ENCODE measurements at regions not wholly inside any gene's neighbourhood (a gene's known extent, or its start where the extent isn't known, plus 50 kb on each side); places are given as distances from the start of the nearest gene placed in this dataset.

GRCh38 chr5:163832155-163832554 is 326.7 kb downstream of the MAT2B start:
- no peaks in the 10 kb centered on the region for H3K27me3 ChIP-seq
- no peak for DNase-seq
- H3K9me3 ChIP-seq, result no peaks in the 10 kb centered on the region
- no peaks in the 10 kb centered on the region for H3K4me1 ChIP-seq
- H3K36me3 ChIP-seq, result no peaks in the 10 kb centered on the region
- no peak overlapping the region for H3K4me3 ChIP-seq (ENCODE audit: low read depth, low read length)
- no peak for TF ChIP-seq CTCF (IDR thresholded peaks at IDR 0.05; ENCODE audit: low read depth, low read length)

- no peak for DNase-seq
- no peaks in the 10 kb centered on the region for H3K4me1 ChIP-seq
These were observed 333.3 kb downstream of the MAT2B start for GRCh38 chr5:163838738-163839137.

GRCh38 chr5:163846512-163846911 is 341.1 kb downstream of the MAT2B start:
- DNase-seq, result no peak
- no peak for TF ChIP-seq CTCF (IDR thresholded peaks at IDR 0.05; ENCODE audit: low read depth, low read length)
- Histone ChIP-seq H3K4me3 (ENCODE audit: low read depth, low read length) (no peak overlapping the region), H3K36me3 (no peaks in the 10 kb centered on the region), H3K4me1 (no peaks in the 10 kb centered on the region), H3K27me3 (no peaks in the 10 kb centered on the region), H3K9me3 (no peaks in the 10 kb centered on the region)

More at GRCh38 chr5:163838738-163839137, 333.3 kb downstream of the MAT2B start:
- no peaks in the 10 kb centered on the region for H3K27me3 ChIP-seq
- H3K36me3 ChIP-seq, result no peaks in the 10 kb centered on the region
- no peak for TF ChIP-seq CTCF (IDR thresholded peaks at IDR 0.05; ENCODE audit: low read depth, low read length)
- no peak overlapping the region for H3K4me3 ChIP-seq (ENCODE audit: low read depth, low read length)
- no peaks in the 10 kb centered on the region for H3K9me3 ChIP-seq

- Histone ChIP-seq H3K4me1 (no peaks in the 10 kb centered on the region), H3K27me3 (no peaks in the 10 kb centered on the region), H3K9me3 (no peaks in the 10 kb centered on the region), H3K36me3 (no peaks in the 10 kb centered on the region), H3K4me3 (ENCODE audit: low read depth, low read length) (no peak overlapping the region)
- no peak for DNase-seq
- TF ChIP-seq CTCF (IDR thresholded peaks at IDR 0.05; ENCODE audit: low read depth, low read length), result no peak
These were observed 350.3 kb downstream of the MAT2B start for GRCh38 chr5:163855754-163856153.

GRCh38 chr5:163861670-163862069 is 356.3 kb downstream of the MAT2B start:
- Histone ChIP-seq H3K4me1 (no peaks in the 10 kb centered on the region), H3K27me3 (no peaks in the 10 kb centered on the region), H3K36me3 (no peaks in the 10 kb centered on the region), H3K4me3 (ENCODE audit: low read depth, low read length) (no peak overlapping the region), H3K9me3 (no peaks in the 10 kb centered on the region)
- no peak for DNase-seq
- TF ChIP-seq CTCF (IDR thresholded peaks at IDR 0.05; ENCODE audit: low read depth, low read length), result no peak

- TF ChIP-seq CTCF (IDR thresholded peaks at IDR 0.05; ENCODE audit: low read depth, low read length), result no peak
- no peaks in the 10 kb centered on the region for H3K4me1 ChIP-seq
These were observed 361.9 kb downstream of the MAT2B start for GRCh38 chr5:163867324-163867723.

More at GRCh38 chr5:163867324-163867723, 361.9 kb downstream of the MAT2B start:
- H3K36me3 ChIP-seq, result no peaks in the 10 kb centered on the region
- DNase-seq, result no peak
- no peaks in the 10 kb centered on the region; the same call in 1 of the 2 replicates for H3K27me3 ChIP-seq
- no peaks in the 10 kb centered on the region for H3K9me3 ChIP-seq
- no peak overlapping the region for H3K4me3 ChIP-seq (ENCODE audit: low read depth, low read length)

All from BE2C (cell line).